ENCODE measurements at regions not wholly inside any gene's neighbourhood (a gene's known extent, or its start where the extent isn't known, plus 50 kb on each side); places are given as distances from the start of the nearest gene placed in this dataset.

GRCh38 chr14:94992046-94992445 lies 165.3 kb downstream of the DICER1 start:
- no peaks in the 10 kb centered on the region for H3K9me3 ChIP-seq (ENCODE audit: insufficient read depth in 2 of 2, low read depth in 1 of 2, low read length in 1 of 2)
- FAIRE-seq = no peak
- CTCF ChIA-PET (ENCODE audit: partially characterized antibody) = interaction anchor here (1.0 to 1.3 kb wide), 2 partner anchors 26 to 453 kb away, joined by 3 read pairs; no protein-coding TSS in a partner anchor
- no peaks in the 10 kb centered on the region for H3K36me3 ChIP-seq (ENCODE audit: control insufficient read depth in 2 of 4, insufficient read depth in 4 of 4, low read length in 3 of 4)
- H3K27me3 ChIP-seq (replicated peaks in 1 of 4; ENCODE audit: control insufficient read depth in 3 of 4, extremely low read depth in 1 of 4, insufficient read depth in 3 of 4, low read length in 3 of 4) = no peaks in the 10 kb centered on the region; a peak in 1 of 7 replicates
- no peak overlapping the region for H2BK5ac ChIP-seq (ENCODE audit: low read depth, low read length)
- no peaks in the 10 kb centered on the region for H4K20me1 ChIP-seq (replicated peaks in 1 of 2; ENCODE audit: control insufficient read depth in 1 of 2, insufficient read depth in 2 of 2, low read length in 2 of 2)
- H2AFZ ChIP-seq (ENCODE audit: low read length) = no peak overlapping the region
- H2BK20ac ChIP-seq (ENCODE audit: low read length) = no peak overlapping the region
- no peak overlapping the region for H3K56ac ChIP-seq (replicated peaks; ENCODE audit: insufficient read length, low read depth, low read length)
- H3K79me1 ChIP-seq (ENCODE audit: low read depth, low read length) = no peaks in the 10 kb centered on the region
- DNase-seq (ENCODE audit: low read depth in 1 of 2, low spot score in 2 of 2) = no peak
- no peak overlapping the region for H4K5ac ChIP-seq (ENCODE audit: insufficient read length, low read depth, low read length)
- H3K18ac ChIP-seq (ENCODE audit: extremely low read depth, low read length) = no peak overlapping the region
- no peak overlapping the region for H4K8ac ChIP-seq (ENCODE audit: extremely low read depth, insufficient read depth, low read length)
- no peaks in the 10 kb centered on the region for H3K4me1 ChIP-seq (replicated peaks in 1 of 4; ENCODE audit: control insufficient read depth in 3 of 4, insufficient read depth in 4 of 4, low read length in 3 of 4)
- H3K4ac ChIP-seq (replicated peaks; ENCODE audit: insufficient read length, low read depth, low read length) = no peak overlapping the region
- H3K27ac ChIP-seq (ENCODE audit: low read depth, low read length) = no peak overlapping the region
- H3K4me3 ChIP-seq (ENCODE audit: extremely low read depth in 1 of 4, insufficient read depth in 2 of 4, low read depth in 3 of 4, low read length in 4 of 4) = no peak overlapping the region
- no peak overlapping the region for H3K23ac ChIP-seq (ENCODE audit: insufficient read length)
- H2AK5ac ChIP-seq (ENCODE audit: low read depth, low read length) = no peak overlapping the region
- no peak overlapping the region for H2BK12ac ChIP-seq (ENCODE audit: low read depth, low read length)
- no peak overlapping the region for H3K9ac ChIP-seq (replicated peaks in 1 of 4; ENCODE audit: extremely low read depth in 1 of 4, low read depth in 3 of 4, low read length in 3 of 4)
- H3K79me2 ChIP-seq (ENCODE audit: control insufficient read depth in 1 of 2, insufficient read depth in 2 of 2, low read length in 2 of 2) = no peaks in the 10 kb centered on the region
- H4K91ac ChIP-seq (replicated peaks; ENCODE audit: insufficient read length, low read length) = no peak overlapping the region
- H2BK15ac ChIP-seq (ENCODE audit: low read length) = no peak overlapping the region
- H3K4me2 ChIP-seq (ENCODE audit: insufficient read depth in 1 of 2, low read depth in 2 of 2, low read length in 2 of 2) = no peak overlapping the region
- no peak for TF ChIP-seq CTCF (IDR thresholded peaks at IDR 0.05; ENCODE audit: control extremely low read depth in 1 of 3, insufficient read depth in 1 of 3, low read depth in 1 of 3, low read length in 3 of 3)
- TF ChIP-seq HDAC2 (IDR thresholded peaks at IDR 0.05; ENCODE audit: borderline replicate concordance in 1 of 2, low read depth in 2 of 2, low read length in 2 of 2) = no peak
- no peak for TF ChIP-seq CREB1 (IDR thresholded peaks at IDR 0.05)
- no peak for TF ChIP-seq SP4 (IDR thresholded peaks at IDR 0.05; ENCODE audit: low read length)
- TF ChIP-seq SP2 (IDR thresholded peaks at IDR 0.05; ENCODE audit: low read length) = no peak
- TF ChIP-seq CBX5 (IDR thresholded peaks at IDR 0.05; ENCODE audit: low read depth, low read length) = no peak
- no peak for TF ChIP-seq KDM4A (IDR thresholded peaks at IDR 0.05; ENCODE audit: low read depth, low read length, severe bottlenecking)
- TF ChIP-seq EP300 (IDR thresholded peaks at IDR 0.05; ENCODE audit: borderline replicate concordance in 1 of 2, low read depth in 2 of 2, low read length in 2 of 2) = no peak
- no peak for TF ChIP-seq BRCA1 (IDR thresholded peaks at IDR 0.05; ENCODE audit: low read depth, low read length)
- no peak for TF ChIP-seq FOSL1 (IDR thresholded peaks at IDR 0.05; ENCODE audit: insufficient read depth, low read depth, low read length)
- TF ChIP-seq MAFK (IDR thresholded peaks at IDR 0.05; ENCODE audit: low read depth, low read length) = no peak
- TF ChIP-seq USF2 (IDR thresholded peaks at IDR 0.05; ENCODE audit: low read length) = no peak
- POLR2A ChIA-PET (ENCODE audit: partially characterized antibody) = no interaction called here
- no peak overlapping the region for H3K14ac ChIP-seq (ENCODE audit: insufficient read length)
- H2BK120ac ChIP-seq (replicated peaks; ENCODE audit: low read depth, low read length) = no peak overlapping the region
- no peaks in the 10 kb centered on the region for H3K23me2 ChIP-seq (ENCODE audit: low read depth, low read length)

Data from H1 (cell line).